ENCODE measurements at regions not wholly inside any gene's neighbourhood (a gene's known extent, or its start where the extent isn't known, plus 50 kb on each side); places are given as distances from the start of the nearest gene placed in this dataset.

DNA sequence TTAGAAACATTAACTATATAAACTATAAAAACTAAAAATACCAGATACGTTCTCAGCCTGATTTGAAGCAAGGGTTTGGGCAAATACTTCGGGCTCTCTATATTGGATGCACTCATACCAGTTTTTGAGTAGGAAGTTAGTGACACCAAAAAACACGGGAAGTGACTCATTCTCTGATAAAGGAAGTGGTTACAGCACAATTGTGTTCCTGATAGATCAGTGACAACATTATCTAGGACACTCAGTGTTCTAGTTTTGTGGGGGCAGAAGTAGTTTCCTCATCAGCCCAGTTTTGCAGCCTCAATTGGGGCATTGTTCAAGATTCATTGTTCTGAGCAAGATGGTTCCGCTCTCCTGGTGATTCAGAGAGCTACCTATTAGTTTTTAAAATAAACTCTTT lies 469.6 kb upstream of the DPPA4 start:
- H3K4me3 ChIP-seq (ENCODE audit: control insufficient read depth, low read depth, low read length) = no peak overlapping the region
- peak; percentile 40 for DNase-seq (ENCODE audit: low read depth)
- TF ChIP-seq, protein P1, sequence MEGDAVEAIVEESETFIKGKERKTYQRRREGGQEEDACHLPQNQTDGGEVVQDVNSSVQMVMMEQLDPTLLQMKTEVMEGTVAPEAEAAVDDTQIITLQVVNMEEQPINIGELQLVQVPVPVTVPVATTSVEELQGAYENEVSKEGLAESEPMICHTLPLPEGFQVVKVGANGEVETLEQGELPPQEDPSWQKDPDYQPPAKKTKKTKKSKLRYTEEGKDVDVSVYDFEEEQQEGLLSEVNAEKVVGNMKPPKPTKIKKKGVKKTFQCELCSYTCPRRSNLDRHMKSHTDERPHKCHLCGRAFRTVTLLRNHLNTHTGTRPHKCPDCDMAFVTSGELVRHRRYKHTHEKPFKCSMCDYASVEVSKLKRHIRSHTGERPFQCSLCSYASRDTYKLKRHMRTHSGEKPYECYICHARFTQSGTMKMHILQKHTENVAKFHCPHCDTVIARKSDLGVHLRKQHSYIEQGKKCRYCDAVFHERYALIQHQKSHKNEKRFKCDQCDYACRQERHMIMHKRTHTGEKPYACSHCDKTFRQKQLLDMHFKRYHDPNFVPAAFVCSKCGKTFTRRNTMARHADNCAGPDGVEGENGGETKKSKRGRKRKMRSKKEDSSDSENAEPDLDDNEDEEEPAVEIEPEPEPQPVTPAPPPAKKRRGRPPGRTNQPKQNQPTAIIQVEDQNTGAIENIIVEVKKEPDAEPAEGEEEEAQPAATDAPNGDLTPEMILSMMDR (conservative IDR thresholded peaks at IDR 0.05; ENCODE audit: control insufficient read depth, insufficient read depth, low read depth, low read length) = no peak

- DNase-seq (ENCODE audit: low read depth) = no peak
- H3K4me3 ChIP-seq (ENCODE audit: control insufficient read depth, low read depth, low read length) = no peak overlapping the region
- TF ChIP-seq, protein P1 (conservative IDR thresholded peaks at IDR 0.05; ENCODE audit: control insufficient read depth, insufficient read depth, low read depth, low read length) = no peak
These were observed 472.2 kb upstream of the DPPA4 start for GRCh38 chr3:109809513-109809912.

DNA sequence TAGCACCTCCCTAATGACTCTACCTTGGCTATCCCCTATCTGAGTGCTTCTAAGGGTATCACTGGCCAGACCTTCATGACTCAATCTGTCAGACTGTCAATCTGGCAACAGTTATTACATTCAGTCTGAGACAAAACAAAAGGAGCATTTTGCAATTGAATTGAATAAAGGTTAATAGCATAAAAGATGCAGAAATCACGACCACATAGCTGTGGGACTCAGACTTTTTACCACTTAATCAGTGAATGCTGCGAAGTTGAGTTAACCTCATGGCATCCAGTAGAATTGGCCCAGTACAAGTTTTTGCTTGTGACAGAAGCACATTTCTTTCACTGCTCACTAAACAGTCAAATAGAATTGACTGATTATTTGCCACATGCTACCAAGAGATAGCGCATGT lies 480.7 kb upstream of the DPPA4 start:
- DNase-seq (ENCODE audit: low read depth) = no peak
- H3K4me3 ChIP-seq (ENCODE audit: control insufficient read depth, low read depth, low read length) = no peak overlapping the region
- TF ChIP-seq, protein P1 (conservative IDR thresholded peaks at IDR 0.05; ENCODE audit: control insufficient read depth, insufficient read depth, low read depth, low read length) = no peak

- no peak for DNase-seq (ENCODE audit: low read depth)
- no peak overlapping the region for H3K4me3 ChIP-seq (ENCODE audit: control insufficient read depth, low read depth, low read length)
- TF ChIP-seq, protein P1 (conservative IDR thresholded peaks at IDR 0.05; ENCODE audit: control insufficient read depth, insufficient read depth, low read depth, low read length) = no peak
These were observed 482.4 kb upstream of the DPPA4 start for GRCh38 chr3:109819734-109820133.

GRCh38 chr3:109825971-109826810 lies 488.8 kb upstream of the DPPA4 start:
- DNase-seq (ENCODE audit: low read depth) = no peak
- TF ChIP-seq, protein P1 (conservative IDR thresholded peaks at IDR 0.05; ENCODE audit: control insufficient read depth, insufficient read depth, low read depth, low read length) = no peak
- H3K4me3 ChIP-seq (ENCODE audit: control insufficient read depth, low read depth, low read length) = no peak overlapping the region

- DNase-seq (ENCODE audit: low read depth) = no peak
- TF ChIP-seq, protein P1 (conservative IDR thresholded peaks at IDR 0.05; ENCODE audit: control insufficient read depth, insufficient read depth, low read depth, low read length) = no peak
- H3K4me3 ChIP-seq (ENCODE audit: control insufficient read depth, low read depth, low read length) = no peak overlapping the region
These were observed 494.1 kb upstream of the DPPA4 start for GRCh38 chr3:109831403-109831802.
